SU-DHL-6 (cell line): ENCODE measurements at regions not wholly inside any gene's neighbourhood (a gene's known extent, or its start where the extent isn't known, plus 50 kb on each side); places are given as distances from the start of the nearest gene placed in this dataset.

Experiments used
- EZH2phosphoT487 ChIP-seq: fragments of 200-600 bp; sonication (generic), shearing (Covaris generic); conservative IDR thresholded peaks from 2 replicates; pipeline ENCODE4 v1.6.1; 2018; ENCODE audit warnings: mild to moderate bottlenecking, antibody characterized with exemption, low read length, moderate library complexity, mixed read lengths
- TF ChIP-seq, protein P1 (sequence below): fragments of 200-600 bp; sonication (generic); IDR thresholded peaks from one replicate; pipeline ENCODE4 v1.5.1; 2017; ENCODE audit warnings: antibody characterized with exemption, mild to moderate bottlenecking, low read length, moderate library complexity; ENCODE audit not compliant: insufficient read depth, poor library complexity, severe bottlenecking

DNA sequence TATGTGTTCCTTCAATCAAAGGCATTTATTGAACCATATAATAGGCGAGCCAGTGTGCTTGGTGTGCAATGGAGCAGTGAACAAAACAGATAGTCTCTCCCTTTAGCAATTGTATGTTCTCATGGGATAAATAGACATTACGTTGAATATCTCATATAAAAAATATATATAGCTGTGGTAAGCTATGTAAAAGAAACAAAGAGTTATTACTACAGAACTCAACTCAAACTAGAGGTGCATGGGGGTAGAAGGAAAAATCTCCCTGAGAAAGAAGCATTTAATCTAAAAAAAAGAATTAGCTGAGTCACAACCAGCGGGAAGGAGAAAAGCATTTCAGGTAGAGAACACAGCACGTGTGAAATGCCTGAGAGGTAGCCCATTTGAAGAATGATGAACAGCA is 919.3 kb downstream of the CDH11 start:
- TF ChIP-seq, protein P1, sequence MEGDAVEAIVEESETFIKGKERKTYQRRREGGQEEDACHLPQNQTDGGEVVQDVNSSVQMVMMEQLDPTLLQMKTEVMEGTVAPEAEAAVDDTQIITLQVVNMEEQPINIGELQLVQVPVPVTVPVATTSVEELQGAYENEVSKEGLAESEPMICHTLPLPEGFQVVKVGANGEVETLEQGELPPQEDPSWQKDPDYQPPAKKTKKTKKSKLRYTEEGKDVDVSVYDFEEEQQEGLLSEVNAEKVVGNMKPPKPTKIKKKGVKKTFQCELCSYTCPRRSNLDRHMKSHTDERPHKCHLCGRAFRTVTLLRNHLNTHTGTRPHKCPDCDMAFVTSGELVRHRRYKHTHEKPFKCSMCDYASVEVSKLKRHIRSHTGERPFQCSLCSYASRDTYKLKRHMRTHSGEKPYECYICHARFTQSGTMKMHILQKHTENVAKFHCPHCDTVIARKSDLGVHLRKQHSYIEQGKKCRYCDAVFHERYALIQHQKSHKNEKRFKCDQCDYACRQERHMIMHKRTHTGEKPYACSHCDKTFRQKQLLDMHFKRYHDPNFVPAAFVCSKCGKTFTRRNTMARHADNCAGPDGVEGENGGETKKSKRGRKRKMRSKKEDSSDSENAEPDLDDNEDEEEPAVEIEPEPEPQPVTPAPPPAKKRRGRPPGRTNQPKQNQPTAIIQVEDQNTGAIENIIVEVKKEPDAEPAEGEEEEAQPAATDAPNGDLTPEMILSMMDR, result no peak
- TF ChIP-seq EZH2phosphoT487, result no peak
